Right lobe of liver (tissue), 4 donors: ENCODE measurements at regions not wholly inside any gene's neighbourhood (a gene's known extent, or its start where the extent isn't known, plus 50 kb on each side); places are given as distances from the start of the nearest gene placed in this dataset.

Source experiments
- POLR2A ChIP-seq: fragments of 450-650 bp; IDR thresholded peaks from one replicate; pipeline ENCODE4 v1.6.1; 2017; ENCODE audit warnings: antibody characterized with exemption, mild to moderate bottlenecking
- TF ChIP-seq, protein P1 (sequence below), 4 donors: fragments of 200-600 bp in 3 of 4; fragments of 450-650 bp in 1 of 4; IDR thresholded peaks; one replicate each; pipeline versions ENCODE4 v1.5.1 to v1.8.0; 2016 to 2022; ENCODE audit warnings: antibody characterized with exemption in 4 of 4, mild to moderate bottlenecking in 2 of 4
- donor health status: DM: no; HTN: no; CAD: no.
- donor health status: DM: no; HTN: no; CAD: no.
- donor health status: DM: no; HTN: yes; CAD: no.

DNA sequence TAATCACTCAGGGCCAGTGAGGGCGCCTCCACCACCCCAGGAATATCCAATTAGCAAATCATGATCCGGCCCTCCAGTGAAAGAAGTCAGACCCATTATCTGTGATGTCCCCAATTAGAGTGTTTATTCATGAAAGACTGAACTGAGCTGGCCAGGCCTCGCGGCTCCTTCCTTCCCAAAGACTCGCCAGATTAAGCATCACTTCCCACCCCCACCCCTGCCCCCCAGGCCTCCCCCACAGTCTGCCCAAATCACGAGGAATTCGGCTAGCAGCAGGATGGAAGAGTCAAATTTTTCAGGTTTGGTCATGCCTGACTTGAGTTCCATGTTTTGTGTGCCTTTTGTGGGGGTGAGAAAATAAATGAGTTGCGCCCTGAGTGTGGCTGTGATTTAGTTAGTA lies 298.4 kb upstream of the SALL1 start:
- TF ChIP-seq POLR2A, result no peak
- TF ChIP-seq, protein P1, sequence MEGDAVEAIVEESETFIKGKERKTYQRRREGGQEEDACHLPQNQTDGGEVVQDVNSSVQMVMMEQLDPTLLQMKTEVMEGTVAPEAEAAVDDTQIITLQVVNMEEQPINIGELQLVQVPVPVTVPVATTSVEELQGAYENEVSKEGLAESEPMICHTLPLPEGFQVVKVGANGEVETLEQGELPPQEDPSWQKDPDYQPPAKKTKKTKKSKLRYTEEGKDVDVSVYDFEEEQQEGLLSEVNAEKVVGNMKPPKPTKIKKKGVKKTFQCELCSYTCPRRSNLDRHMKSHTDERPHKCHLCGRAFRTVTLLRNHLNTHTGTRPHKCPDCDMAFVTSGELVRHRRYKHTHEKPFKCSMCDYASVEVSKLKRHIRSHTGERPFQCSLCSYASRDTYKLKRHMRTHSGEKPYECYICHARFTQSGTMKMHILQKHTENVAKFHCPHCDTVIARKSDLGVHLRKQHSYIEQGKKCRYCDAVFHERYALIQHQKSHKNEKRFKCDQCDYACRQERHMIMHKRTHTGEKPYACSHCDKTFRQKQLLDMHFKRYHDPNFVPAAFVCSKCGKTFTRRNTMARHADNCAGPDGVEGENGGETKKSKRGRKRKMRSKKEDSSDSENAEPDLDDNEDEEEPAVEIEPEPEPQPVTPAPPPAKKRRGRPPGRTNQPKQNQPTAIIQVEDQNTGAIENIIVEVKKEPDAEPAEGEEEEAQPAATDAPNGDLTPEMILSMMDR (IDR thresholded peaks at IDR 0.05), result no peak
